Gastrocnemius medialis (tissue), 4 donors: ENCODE measurements at regions not wholly inside any gene's neighbourhood (a gene's known extent, or its start where the extent isn't known, plus 50 kb on each side); places are given as distances from the start of the nearest gene placed in this dataset.

Experiments
- ATAC-seq, 2 donors: fragments of 150-250 bp; one replicate each; pipeline ENCODE4 v1.9.1; 2016
- DNase-seq, 2 donors: peaks; one replicate each; pipeline ENCODE4 v3.0.0-alpha.2; 2019
- H3K27ac ChIP-seq, 4 donors: fragments of 200-600 bp; sonication (generic); 1 replicate in 1 of 4; 2 replicates in 3 of 4; pipeline ENCODE4 v1.5.1; 2016 to 2018; ENCODE audit warnings: mild to moderate bottlenecking in 2 of 4, moderate library complexity in 1 of 4
- H3K27me3 ChIP-seq, 3 donors: fragments of 200-600 bp; sonication (generic) in 2 of 3; 1 replicate in 1 of 3; 2 replicates in 2 of 3; pipeline versions ENCODE4 v1.5.1 to v1.6.0; 2016 to 2019; ENCODE audit warnings: mild to moderate bottlenecking in 1 of 3, moderate library complexity in 1 of 3
- H3K36me3 ChIP-seq, 2 donors: fragments of 200-600 bp; sonication (generic) in 1 of 2; one replicate each; pipeline ENCODE4 v1.5.1; 2017 to 2018
- H3K4me1 ChIP-seq, 2 donors: fragments of 200-600 bp; sonication (generic) in 1 of 2; one replicate each; pipeline ENCODE4 v1.5.1; 2016 to 2017; ENCODE audit warnings: mild to moderate bottlenecking in 2 of 2
- H3K4me3 ChIP-seq, 4 donors: fragments of 200-600 bp; sonication (generic) in 3 of 4; 1 replicate in 1 of 4; 2 replicates in 3 of 4; pipeline ENCODE4 v1.5.1; 2016 to 2019; ENCODE audit warnings: mild to moderate bottlenecking in 2 of 4
- H3K9me3 ChIP-seq, 3 donors: fragments of 200-600 bp; sonication (generic) in 2 of 3; 1 replicate in 1 of 3; 2 replicates in 2 of 3; pipeline ENCODE4 v1.5.1; 2016 to 2019
- CTCF ChIP-seq, 5 experiments: fragments of 450-650 bp in 3 of 5; fragments of 200-600 bp in 2 of 5; sonication (generic) in 2 of 5; IDR thresholded peaks in 4 of 5; conservative IDR thresholded peaks in 1 of 5; 1 replicate in 4 of 5; 2 replicates in 1 of 5; pipeline ENCODE4 v1.5.1; 2016 to 2019; ENCODE audit warnings: antibody characterized with exemption in 5 of 5, mild to moderate bottlenecking in 3 of 5, moderate library complexity in 3 of 5
- POLR2A ChIP-seq, 2 donors: fragments of 450-650 bp; IDR thresholded peaks; one replicate each; pipeline ENCODE4 v1.6.1; 2017; ENCODE audit warnings: antibody characterized with exemption in 2 of 2, mild to moderate bottlenecking in 2 of 2, moderate library complexity in 2 of 2
- in situ Hi-C, 4 donors: fragments of 200-750 bp; cut with MboI; loops; one replicate each; pipeline versions ENCODE4 v1.15.0 to v1.8.0; 2017; ENCODE audit warnings: low sequenced_read_pairs in 4 of 4
- intact Hi-C: fragments of 100-400 bp; cut with DNase I; formaldehyde crosslinking; loops from one replicate; pipeline ENCODE4 v1.15.1; 2023; ENCODE audit warnings: low total_unique reads

GRCh38 chr9:119094086-119094485 is 275.1 kb downstream of the BRINP1 start:
- H3K27ac ChIP-seq, result no peak overlapping the region
- intact Hi-C loops (no loop called here), in situ Hi-C loops (no loop called here)
- H3K27me3 ChIP-seq, result no peaks in the 10 kb centered on the region
- TF ChIP-seq POLR2A (IDR thresholded peaks at IDR 0.05), result no peak
- TF ChIP-seq CTCF (IDR thresholded peaks at IDR 0.05 in 4 of 5, conservative IDR thresholded peaks at IDR 0.05 in 1 of 5), result no peak
- H3K4me3 ChIP-seq, result no peak overlapping the region
- ATAC-seq (peak in 1 of 2 donors; percentile 39), DNase-seq (no peak)
- no peaks in the 10 kb centered on the region for H3K9me3 ChIP-seq
- H3K4me1 ChIP-seq, result peaks cover 0 to 6% of the 10 kb centered on the region in 2 donors
- H3K36me3 ChIP-seq, result no peaks in the 10 kb centered on the region

GRCh38 chr9:119095072-119095471 is 274.2 kb downstream of the BRINP1 start:
- no peak overlapping the region for H3K4me3 ChIP-seq
- H3K27ac ChIP-seq, result no peak overlapping the region
- peaks cover 0 to 6% of the 10 kb centered on the region in 2 donors for H3K4me1 ChIP-seq
- TF ChIP-seq CTCF (IDR thresholded peaks at IDR 0.05 in 4 of 5, conservative IDR thresholded peaks at IDR 0.05 in 1 of 5), result no peak
- no peak for TF ChIP-seq POLR2A (IDR thresholded peaks at IDR 0.05)
- H3K27me3 ChIP-seq, result no peaks in the 10 kb centered on the region
- no peaks in the 10 kb centered on the region for H3K36me3 ChIP-seq
- intact Hi-C loops, result no loop called here
- in situ Hi-C loops, result no loop called here
- DNase-seq (no peak), ATAC-seq (no peak)
- no peaks in the 10 kb centered on the region for H3K9me3 ChIP-seq

GRCh38 chr9:119101048-119101447 is 268.2 kb downstream of the BRINP1 start:
- intact Hi-C loops (no loop called here), in situ Hi-C loops (no loop called here)
- Histone ChIP-seq H3K36me3 (no peaks in the 10 kb centered on the region), H3K4me1 (no peaks in the 10 kb centered on the region), H3K27me3 (no peaks in the 10 kb centered on the region), H3K4me3 (no peak overlapping the region), H3K27ac (no peak overlapping the region), H3K9me3 (no peaks in the 10 kb centered on the region)
- ATAC-seq (no peak), DNase-seq (no peak)
- no peak for TF ChIP-seq CTCF (IDR thresholded peaks at IDR 0.05 in 4 of 5, conservative IDR thresholded peaks at IDR 0.05 in 1 of 5)
- TF ChIP-seq POLR2A (IDR thresholded peaks at IDR 0.05), result no peak

DNA sequence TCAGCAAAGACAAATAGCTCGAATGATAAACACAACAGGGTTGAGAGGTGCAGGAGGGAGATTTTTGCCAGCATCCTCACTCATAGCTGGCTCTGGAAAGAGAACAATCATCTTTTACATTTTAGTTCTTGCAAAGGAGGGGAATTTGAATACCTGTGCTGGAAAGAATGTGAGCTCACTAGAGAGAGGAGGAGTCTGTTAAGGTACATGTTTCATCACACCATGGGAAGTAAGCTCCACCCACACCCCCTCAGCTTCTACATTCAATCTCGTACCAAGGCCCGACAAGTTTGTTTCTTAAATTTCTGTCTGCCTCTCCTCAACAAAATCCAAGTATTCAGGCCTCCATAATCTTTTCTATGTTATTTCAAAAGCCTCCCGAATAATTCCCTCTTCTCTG is 254.6 kb downstream of the BRINP1 start:
- ATAC-seq (no peak), DNase-seq (no peak)
- H3K27ac ChIP-seq, result no peak overlapping the region
- intact Hi-C loops (no loop called here), in situ Hi-C loops (no loop called here)
- no peaks in the 10 kb centered on the region for H3K4me1 ChIP-seq
- no peaks in the 10 kb centered on the region for H3K27me3 ChIP-seq
- no peaks in the 10 kb centered on the region for H3K9me3 ChIP-seq
- no peak overlapping the region for H3K4me3 ChIP-seq
- no peaks in the 10 kb centered on the region for H3K36me3 ChIP-seq
- TF ChIP-seq POLR2A (IDR thresholded peaks at IDR 0.05) (no peak), CTCF (IDR thresholded peaks at IDR 0.05 in 4 of 5, conservative IDR thresholded peaks at IDR 0.05 in 1 of 5) (no peak)
